Mononuclear cell (primary cell): ENCODE measurements at regions not wholly inside any gene's neighbourhood (a gene's known extent, or its start where the extent isn't known, plus 50 kb on each side); places are given as distances from the start of the nearest gene placed in this dataset.

Experiments used
- H3K27me3 ChIP-seq: 2 replicates; pipeline ENCODE4 v1.6.0; 2011; ENCODE audit warnings: low read length, control low read depth; ENCODE audit not compliant: insufficient read depth
- H3K4me1 ChIP-seq: 2 replicates; pipeline ENCODE4 v1.5.1; 2011; ENCODE audit warnings: mild to moderate bottlenecking, low read length, control low read depth; ENCODE audit not compliant: insufficient read depth
- H3K4me3 ChIP-seq: 2 replicates; pipeline ENCODE4 v1.5.1; 2011; ENCODE audit warnings: mild to moderate bottlenecking, low read length, moderate library complexity
- H3K9me3 ChIP-seq: 2 replicates; pipeline ENCODE4 v1.5.1; 2011; ENCODE audit warnings: low read depth, mild to moderate bottlenecking, control low read depth, low read length

GRCh38 chr5:135211083-135211790 is 177.2 kb upstream of the PITX1 start:
- H3K9me3 ChIP-seq = no peaks in the 10 kb centered on the region
- H3K4me1 ChIP-seq = peaks cover 20% of the 10 kb centered on the region
- no peak overlapping the region for H3K4me3 ChIP-seq
- no peaks in the 10 kb centered on the region for H3K27me3 ChIP-seq

GRCh38 chr5:135210286-135211055 is 176.4 kb upstream of the PITX1 start:
- no peak overlapping the region for H3K4me3 ChIP-seq
- H3K4me1 ChIP-seq = peaks cover 13% of the 10 kb centered on the region

GRCh38 chr5:135208903-135209721 is 175.1 kb upstream of the PITX1 start:
- Histone ChIP-seq H3K9me3 (no peaks in the 10 kb centered on the region), H3K27me3 (no peaks in the 10 kb centered on the region), H3K4me3 (no peak overlapping the region), H3K4me1 (peaks cover 3% of the 10 kb centered on the region)

More at GRCh38 chr5:135210286-135211055, 176.4 kb upstream of the PITX1 start:
- no peaks in the 10 kb centered on the region for H3K27me3 ChIP-seq
- H3K9me3 ChIP-seq = no peaks in the 10 kb centered on the region

- Histone ChIP-seq H3K27me3 (no peaks in the 10 kb centered on the region), H3K4me1 (peaks cover 3% of the 10 kb centered on the region), H3K4me3 (no peak overlapping the region), H3K9me3 (peaks cover 4% of the 10 kb centered on the region)
These were observed 174.5 kb upstream of the PITX1 start for GRCh38 chr5:135208555-135208902.

GRCh38 chr5:135207866-135208265 is 173.8 kb upstream of the PITX1 start:
- Histone ChIP-seq H3K4me3 (no peak overlapping the region), H3K27me3 (peaks cover 5% of the 10 kb centered on the region), H3K9me3 (peaks cover 11% of the 10 kb centered on the region), H3K4me1 (peaks cover 3% of the 10 kb centered on the region)

GRCh38 chr5:135206862-135207261 is 172.8 kb upstream of the PITX1 start:
- Histone ChIP-seq H3K9me3 (peaks cover 19% of the 10 kb centered on the region), H3K4me3 (no peak overlapping the region), H3K4me1 (peaks cover 3% of the 10 kb centered on the region), H3K27me3 (peaks cover 15% of the 10 kb centered on the region)

- peaks cover 19% of the 10 kb centered on the region for H3K9me3 ChIP-seq
- H3K4me1 ChIP-seq = no peaks in the 10 kb centered on the region
- peaks cover 23% of the 10 kb centered on the region for H3K27me3 ChIP-seq
- H3K4me3 ChIP-seq = no peak overlapping the region
These were observed 171.8 kb upstream of the PITX1 start for GRCh38 chr5:135205632-135206349.

- H3K4me3 ChIP-seq = no peak overlapping the region
- H3K9me3 ChIP-seq = peaks cover 19% of the 10 kb centered on the region
- H3K4me1 ChIP-seq = no peaks in the 10 kb centered on the region
- peaks cover 38% of the 10 kb centered on the region for H3K27me3 ChIP-seq
These were observed 170.1 kb upstream of the PITX1 start for GRCh38 chr5:135204151-135204600.

GRCh38 chr5:135203593-135204036 is 169.6 kb upstream of the PITX1 start:
- Histone ChIP-seq H3K9me3 (peaks cover 19% of the 10 kb centered on the region), H3K4me1 (no peaks in the 10 kb centered on the region), H3K27me3 (peaks cover 42% of the 10 kb centered on the region), H3K4me3 (no peak overlapping the region)

- Histone ChIP-seq H3K4me3 (no peak overlapping the region), H3K27me3 (peaks cover 42% of the 10 kb centered on the region), H3K9me3 (peaks cover 19% of the 10 kb centered on the region), H3K4me1 (no peaks in the 10 kb centered on the region)
These were observed 169.0 kb upstream of the PITX1 start for GRCh38 chr5:135203019-135203418.

GRCh38 chr5:135199919-135200318 is 165.9 kb upstream of the PITX1 start:
- Histone ChIP-seq H3K4me3 (no peak overlapping the region), H3K4me1 (no peaks in the 10 kb centered on the region), H3K9me3 (peaks cover 19% of the 10 kb centered on the region), H3K27me3 (peaks cover 42% of the 10 kb centered on the region)

GRCh38 chr5:135196483-135196882 is 162.5 kb upstream of the PITX1 start:
- Histone ChIP-seq H3K9me3 (no peaks in the 10 kb centered on the region), H3K4me1 (peaks cover 3% of the 10 kb centered on the region), H3K27me3 (peaks cover 34% of the 10 kb centered on the region), H3K4me3 (no peak overlapping the region)

GRCh38 chr5:135195270-135195608 is 161.2 kb upstream of the PITX1 start:
- no peaks in the 10 kb centered on the region for H3K9me3 ChIP-seq
- peaks cover 10% of the 10 kb centered on the region for H3K4me1 ChIP-seq
- H3K4me3 ChIP-seq = no peak overlapping the region

GRCh38 chr5:135194573-135195269 is 160.7 kb upstream of the PITX1 start:
- H3K4me1 ChIP-seq = peaks cover 10% of the 10 kb centered on the region
- no peaks in the 10 kb centered on the region for H3K9me3 ChIP-seq
- H3K4me3 ChIP-seq = no peak overlapping the region
- H3K27me3 ChIP-seq = peaks cover 32% of the 10 kb centered on the region

More at GRCh38 chr5:135195270-135195608, 161.2 kb upstream of the PITX1 start:
- H3K27me3 ChIP-seq = peaks cover 32% of the 10 kb centered on the region
